Sigmoid colon (tissue), 4 donors: ENCODE measurements at regions not wholly inside any gene's neighbourhood (a gene's known extent, or its start where the extent isn't known, plus 50 kb on each side); places are given as distances from the start of the nearest gene placed in this dataset.

Experiments used
- CTCF ChIP-seq, 4 experiments: fragments of 450-650 bp in 3 of 4; fragments of 200-600 bp in 1 of 4; IDR thresholded peaks; one replicate each; pipeline ENCODE4 v1.5.1; 2016 to 2019; ENCODE audit warnings: antibody characterized with exemption in 4 of 4, mild to moderate bottlenecking in 3 of 4, moderate library complexity in 2 of 4
- POLR2AphosphoS5 ChIP-seq, 4 donors: sonication (generic); formaldehyde crosslinking; IDR thresholded peaks; one replicate each; pipeline ENCODE4 v1.6.1; 2017; ENCODE audit warnings: antibody characterized with exemption in 4 of 4

- no peak for TF ChIP-seq CTCF (IDR thresholded peaks at IDR 0.05)
- no peak for TF ChIP-seq POLR2AphosphoS5 (IDR thresholded peaks at IDR 0.05)
These were observed 156.1 kb downstream of the TRIM27 start for GRCh38 chr6:28767691-28768090.
